ENCODE measurements at regions not wholly inside any gene's neighbourhood (a gene's known extent, or its start where the extent isn't known, plus 50 kb on each side); places are given as distances from the start of the nearest gene placed in this dataset.

GRCh38 chr1:238892612-238893011, 493.8 kb upstream of the CHRM3 start:
- no peak for DNase-seq

DNA sequence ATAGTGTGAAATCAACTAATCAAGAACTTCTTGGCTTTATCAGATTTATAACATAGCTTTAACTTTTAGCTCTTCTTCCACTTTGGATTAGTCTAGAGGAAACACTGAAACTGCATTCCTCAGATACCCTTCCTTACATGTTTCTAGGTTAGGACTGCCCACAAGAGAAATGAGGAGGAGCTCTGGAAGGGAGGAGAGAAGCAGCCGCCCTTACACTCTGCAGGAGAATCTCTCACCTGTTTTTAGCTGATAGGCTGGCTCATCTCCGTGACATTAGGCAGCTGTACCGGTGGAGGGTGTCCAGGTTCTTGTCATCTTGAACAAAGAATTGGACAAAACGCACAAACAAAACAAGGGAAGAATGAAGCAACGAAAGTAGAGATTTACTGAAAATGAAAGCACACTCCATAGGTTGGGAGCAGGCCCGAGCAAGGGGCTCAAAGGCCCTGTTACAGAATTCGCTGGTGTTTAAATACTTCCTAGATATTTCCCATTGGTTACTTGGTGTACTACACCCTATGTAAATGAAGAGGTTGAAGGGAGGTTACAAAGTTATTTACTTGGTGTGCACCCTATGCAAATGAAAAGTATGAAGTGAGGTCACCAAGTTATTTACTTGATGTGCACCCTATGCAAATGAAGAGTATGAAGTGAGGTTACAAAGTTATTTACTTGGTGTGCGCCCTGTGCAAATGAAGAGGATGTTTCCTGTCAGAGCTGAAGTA, 524.9 kb upstream of the CHRM3 start:
- no peak for DNase-seq

GRCh38 chr1:238833919-238834318, 552.4 kb upstream of the CHRM3 start:
- DNase-seq: no peak

GRCh38 chr1:238832106-238832505, 554.3 kb upstream of the CHRM3 start:
- DNase-seq: no peak

DNA sequence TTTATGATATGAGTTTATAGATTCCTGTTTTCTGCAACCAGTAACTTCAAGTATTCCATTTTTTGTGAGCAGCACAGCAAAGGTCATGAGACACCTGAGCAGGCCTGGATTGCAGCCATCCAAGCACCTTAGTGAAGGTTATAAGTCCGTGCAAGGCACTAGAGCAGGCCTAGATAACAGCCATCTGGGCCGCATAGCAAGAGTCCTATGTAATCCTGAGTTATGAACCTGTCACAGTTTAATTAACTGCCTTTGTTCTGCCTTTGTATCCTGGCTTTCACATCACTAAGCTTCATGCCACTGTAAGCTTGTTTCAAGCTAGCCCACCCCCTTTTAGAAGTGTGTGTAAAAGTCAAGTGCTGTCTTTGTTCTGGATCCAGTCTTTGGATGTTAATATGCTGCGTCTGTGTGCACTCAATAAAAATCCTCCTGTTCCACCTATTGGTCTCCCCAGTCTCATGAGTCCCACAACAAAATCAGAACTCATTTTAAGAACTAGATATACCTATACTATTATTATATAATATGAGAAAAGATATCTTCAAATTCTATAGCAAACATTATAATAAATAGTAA, 556.2 kb upstream of the CHRM3 start:
- DNase-seq: no peak

DNA sequence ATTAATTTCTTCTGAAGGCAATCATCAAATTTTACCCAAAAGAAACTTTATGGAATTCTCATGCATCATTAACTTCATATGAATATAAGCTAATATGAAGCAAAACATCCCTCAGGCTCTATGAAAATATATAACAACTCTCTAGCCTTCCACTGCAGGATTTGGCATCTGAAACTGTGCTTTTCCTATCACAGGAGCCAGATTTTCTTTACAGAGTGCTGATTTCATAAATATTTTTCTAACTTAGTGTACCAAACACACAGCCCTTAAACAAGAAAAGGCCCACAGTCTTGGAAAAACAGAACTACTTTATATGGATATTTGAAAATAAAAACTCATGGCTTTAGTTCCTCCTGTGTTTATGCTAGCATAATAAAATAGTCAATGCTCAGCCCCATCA, 559.5 kb upstream of the CHRM3 start:
- DNase-seq: no peak

DNA sequence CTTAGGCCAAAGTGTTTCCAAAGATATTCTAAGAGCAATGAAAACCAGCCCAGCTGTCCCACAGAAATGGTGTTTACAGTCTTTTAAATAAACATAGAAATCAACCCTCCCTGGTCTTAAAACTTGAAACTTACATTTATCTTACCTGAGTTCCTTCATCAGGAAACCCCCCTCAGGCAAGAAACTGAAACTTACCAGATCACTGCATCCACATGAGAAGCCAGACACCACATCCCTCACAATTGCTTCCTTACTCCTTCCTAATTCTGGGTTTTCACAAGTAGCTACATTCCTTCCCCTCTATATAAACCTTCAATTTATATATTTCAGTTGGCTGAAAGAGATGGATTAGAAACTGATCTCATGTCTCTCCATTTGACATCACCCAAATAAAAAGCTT, 563.0 kb upstream of the CHRM3 start:
- no peak for DNase-seq

- DNase-seq: no peak
Measured at GRCh38 chr1:238811211-238811879, 575.0 kb upstream of the CHRM3 start.

DNA sequence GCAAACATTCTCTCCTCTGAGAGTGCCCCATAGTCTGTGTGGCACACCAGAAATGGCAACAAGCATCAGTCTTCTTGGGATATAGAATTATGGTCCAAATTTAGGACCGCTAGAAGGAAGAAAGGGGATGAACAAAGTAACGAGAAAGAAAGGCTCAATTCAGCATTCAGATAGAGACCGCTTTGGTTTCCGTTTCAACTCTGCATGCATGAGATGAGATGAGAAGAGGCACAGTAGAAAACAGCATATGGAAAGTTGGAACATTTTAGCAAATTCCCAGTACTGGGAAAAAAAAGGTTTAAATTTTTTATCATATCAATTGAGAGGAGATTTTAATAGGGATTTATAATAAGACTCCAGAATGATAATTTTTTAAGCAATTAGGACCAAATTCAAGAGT, 595.5 kb upstream of the CHRM3 start:
- DNase-seq: no peak

GRCh38 chr1:238789916-238790667, 596.3 kb upstream of the CHRM3 start:
- no peak for DNase-seq

GRCh38 chr1:238787471-238787870, 598.9 kb upstream of the CHRM3 start:
- no peak for DNase-seq

DNA sequence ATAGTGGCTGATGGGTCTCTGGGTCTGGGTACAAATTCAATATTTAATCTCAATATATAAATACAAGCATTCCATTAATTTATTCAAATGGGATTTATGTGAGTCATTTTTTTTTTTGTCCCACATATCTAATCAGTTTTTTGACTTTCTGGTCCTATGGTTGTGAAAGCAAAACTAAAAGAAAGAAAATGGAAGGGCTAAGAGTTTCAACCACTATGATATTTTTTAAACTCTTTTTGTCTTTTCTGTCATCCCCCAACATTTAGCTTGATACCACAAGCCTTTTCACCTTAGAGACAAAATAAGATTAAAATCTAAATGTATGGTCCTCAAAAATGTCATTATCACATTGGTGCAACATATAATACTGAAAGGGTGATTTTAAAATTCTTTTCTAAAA, 602.7 kb upstream of the CHRM3 start:
- no peak for DNase-seq

DNA sequence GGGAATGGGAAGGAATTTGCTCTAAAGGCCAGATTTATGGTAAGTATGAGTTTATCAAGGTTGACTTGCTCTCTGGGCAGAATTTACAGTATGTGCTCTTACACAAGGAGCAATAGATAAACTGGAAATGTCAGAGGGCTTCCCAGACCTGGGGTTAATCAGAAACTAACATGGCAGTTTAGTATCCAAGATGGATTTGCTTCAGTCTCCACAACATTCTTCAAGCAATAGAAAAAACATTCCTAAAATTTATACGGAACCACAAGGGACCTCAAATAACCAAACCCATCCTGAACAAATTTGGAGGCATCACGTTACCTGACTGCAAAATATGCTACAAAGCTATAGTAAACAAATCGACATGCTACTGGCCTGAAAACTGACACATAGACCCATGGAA, 606.7 kb upstream of the CHRM3 start:
- DNase-seq: no peak

GRCh38 chr1:238778113-238778512, 608.3 kb upstream of the CHRM3 start:
- DNase-seq: no peak

- DNase-seq: no peak
Measured at GRCh38 chr1:238777551-238777950, 608.8 kb upstream of the CHRM3 start.

GRCh38 chr1:238776126-238776525, 610.2 kb upstream of the CHRM3 start:
- no peak for DNase-seq

- DNase-seq: no peak
Measured at GRCh38 chr1:238772322-238772721, 614.0 kb upstream of the CHRM3 start.

- DNase-seq: no peak
Measured at GRCh38 chr1:238767321-238767720, 619.0 kb upstream of the CHRM3 start.

GRCh38 chr1:238764779-238765178, 621.6 kb upstream of the CHRM3 start:
- no peak for DNase-seq

DNA sequence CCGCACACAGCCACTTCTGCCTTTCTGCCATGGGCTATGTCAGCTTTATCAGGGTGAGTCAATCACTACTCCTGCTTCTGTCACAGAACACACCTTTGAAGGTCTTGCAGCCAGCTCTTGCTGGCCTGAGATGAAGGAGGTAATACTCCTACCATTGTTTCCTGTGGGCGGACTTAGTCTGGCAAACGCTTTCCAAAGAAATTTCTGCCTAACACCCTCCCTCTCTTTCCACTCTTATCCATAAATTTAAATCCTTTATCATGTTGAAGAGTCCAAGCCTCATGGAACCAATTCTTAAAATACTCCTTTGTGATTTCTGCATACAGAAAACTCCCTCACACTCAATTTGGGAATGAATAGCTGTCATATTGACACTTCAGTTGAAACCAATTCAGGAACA, 633.1 kb upstream of the CHRM3 start:
- DNase-seq: no peak

DNA sequence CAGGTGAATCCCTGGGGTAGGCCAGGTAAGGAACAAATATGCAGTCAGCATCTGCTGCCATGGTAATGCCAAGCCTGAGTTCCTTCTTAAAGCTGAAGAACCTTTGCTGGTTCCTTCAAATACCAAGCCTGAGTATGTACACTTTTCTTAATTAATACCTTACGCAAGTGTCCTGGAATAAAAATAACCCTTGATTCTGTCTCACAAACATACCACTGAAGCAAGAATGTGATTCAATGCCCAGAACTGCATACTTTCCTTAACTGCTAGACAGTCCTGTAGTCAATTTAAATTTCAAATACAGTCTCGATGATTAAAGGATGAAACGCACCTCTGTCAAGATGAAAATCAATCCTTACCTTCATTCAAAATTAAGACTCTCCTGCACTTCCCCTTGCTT, 634.0 kb upstream of the CHRM3 start:
- DNase-seq: no peak

- DNase-seq: no peak
Measured at GRCh38 chr1:238745069-238745468, 641.3 kb upstream of the CHRM3 start.

DNA sequence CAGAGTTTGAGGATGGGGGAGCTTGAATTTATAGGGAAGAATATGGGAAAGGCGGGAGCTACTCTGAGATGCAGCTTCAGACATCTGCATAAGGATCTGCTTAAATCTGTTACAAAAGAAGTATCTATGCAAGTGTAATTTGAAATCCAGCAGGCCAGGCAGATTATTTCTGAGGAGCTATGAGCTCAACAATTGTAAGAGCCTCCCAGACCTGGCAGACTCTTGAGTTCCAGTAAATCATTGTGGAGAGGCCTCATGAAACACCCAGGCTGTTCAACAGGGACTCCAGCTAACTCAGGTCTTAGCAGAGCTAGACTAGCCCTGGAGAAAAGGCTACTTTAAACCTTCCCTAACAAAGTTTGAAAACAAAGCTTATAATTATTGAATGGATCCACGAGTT, 647.5 kb upstream of the CHRM3 start:
- DNase-seq: no peak

DNA sequence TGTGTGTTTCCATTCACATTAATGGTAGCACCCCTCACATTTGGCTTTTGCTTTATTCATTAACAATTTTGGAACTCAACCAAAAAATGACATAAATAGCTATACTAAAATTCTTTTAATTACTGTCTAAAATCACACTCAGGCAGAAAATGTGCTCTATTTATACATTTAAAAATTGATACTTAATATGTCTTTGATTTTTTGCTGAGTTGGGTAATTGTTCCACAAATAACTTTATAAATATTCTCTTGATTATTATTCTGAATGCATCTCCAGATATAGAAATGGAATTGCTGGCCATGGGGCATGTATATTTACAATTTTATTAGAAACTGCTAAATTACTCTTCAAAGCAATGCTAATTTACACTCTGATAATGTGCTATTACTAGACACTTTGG, 658.7 kb upstream of the CHRM3 start:
- DNase-seq: no peak
